ENCODE measurements at regions not wholly inside any gene's neighbourhood (a gene's known extent, or its start where the extent isn't known, plus 50 kb on each side); places are given as distances from the start of the nearest gene placed in this dataset.

DNA sequence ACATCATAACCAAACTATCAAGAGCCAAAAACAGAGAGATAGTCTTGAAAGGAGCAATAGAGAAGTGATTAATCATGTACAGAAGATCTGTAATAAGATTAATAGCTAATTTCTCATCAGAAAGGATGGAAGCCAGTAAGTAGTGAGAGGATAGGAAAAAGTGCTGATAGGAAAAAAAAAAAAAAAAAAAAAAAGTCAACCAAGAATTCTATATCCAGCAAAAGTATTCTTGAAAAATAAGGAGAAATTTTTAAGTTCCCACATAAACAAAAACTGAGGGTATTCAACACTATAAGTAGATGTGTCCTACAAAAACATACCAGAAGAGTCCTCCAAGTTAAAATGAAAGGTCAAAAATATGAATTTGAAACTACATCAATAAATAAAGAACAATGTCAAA lies 218.7 kb upstream of the GPC6 start:
- no peaks in the 10 kb centered on the region for H3F3A ChIP-seq (ENCODE audit: insufficient read depth, low read length)
- H3K4me2 ChIP-seq (ENCODE audit: low read depth, low read length), result no peak overlapping the region
- TF ChIP-seq EZH2 (optimal IDR thresholded peaks at IDR 0.05; ENCODE audit: low read depth, low read length), result no peak
- TF ChIP-seq EZH2phosphoT487 (IDR thresholded peaks at IDR 0.05; ENCODE audit: low read length), result no peak
- TF ChIP-seq, protein P1, sequence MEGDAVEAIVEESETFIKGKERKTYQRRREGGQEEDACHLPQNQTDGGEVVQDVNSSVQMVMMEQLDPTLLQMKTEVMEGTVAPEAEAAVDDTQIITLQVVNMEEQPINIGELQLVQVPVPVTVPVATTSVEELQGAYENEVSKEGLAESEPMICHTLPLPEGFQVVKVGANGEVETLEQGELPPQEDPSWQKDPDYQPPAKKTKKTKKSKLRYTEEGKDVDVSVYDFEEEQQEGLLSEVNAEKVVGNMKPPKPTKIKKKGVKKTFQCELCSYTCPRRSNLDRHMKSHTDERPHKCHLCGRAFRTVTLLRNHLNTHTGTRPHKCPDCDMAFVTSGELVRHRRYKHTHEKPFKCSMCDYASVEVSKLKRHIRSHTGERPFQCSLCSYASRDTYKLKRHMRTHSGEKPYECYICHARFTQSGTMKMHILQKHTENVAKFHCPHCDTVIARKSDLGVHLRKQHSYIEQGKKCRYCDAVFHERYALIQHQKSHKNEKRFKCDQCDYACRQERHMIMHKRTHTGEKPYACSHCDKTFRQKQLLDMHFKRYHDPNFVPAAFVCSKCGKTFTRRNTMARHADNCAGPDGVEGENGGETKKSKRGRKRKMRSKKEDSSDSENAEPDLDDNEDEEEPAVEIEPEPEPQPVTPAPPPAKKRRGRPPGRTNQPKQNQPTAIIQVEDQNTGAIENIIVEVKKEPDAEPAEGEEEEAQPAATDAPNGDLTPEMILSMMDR (IDR thresholded peaks at IDR 0.05; ENCODE audit: low read length), result no peak
- H2AFZ ChIP-seq (ENCODE audit: low read length), result no peak overlapping the region
- H3K27me3 ChIP-seq (replicated peaks; ENCODE audit: insufficient read depth, low read length), result no peaks in the 10 kb centered on the region
- no peaks in the 10 kb centered on the region for H3K36me3 ChIP-seq (replicated peaks; ENCODE audit: insufficient read depth, low read length)
- H3K9me2 ChIP-seq (replicated peaks; ENCODE audit: insufficient read depth, low read length), result no peaks in the 10 kb centered on the region
- no peaks in the 10 kb centered on the region for H3K4me1 ChIP-seq (ENCODE audit: low read length)
- H3K9ac ChIP-seq (ENCODE audit: low read length), result no peak overlapping the region
- H3K79me2 ChIP-seq (ENCODE audit: low read length), result no peaks in the 10 kb centered on the region
- no peak overlapping the region for H3K27ac ChIP-seq (ENCODE audit: low read length)
- no peak for DNase-seq
- no peak overlapping the region for H3K4me3 ChIP-seq (ENCODE audit: low read length)
- no peaks in the 10 kb centered on the region for H4K20me1 ChIP-seq (ENCODE audit: insufficient read depth, low read length)
- H3K9me3 ChIP-seq (replicated peaks; ENCODE audit: insufficient read depth, low read length), result no peaks in the 10 kb centered on the region

- H3K4me3 ChIP-seq (ENCODE audit: low read length), result no peak overlapping the region
- H3K4me2 ChIP-seq (ENCODE audit: low read depth, low read length), result no peak overlapping the region
- H3K9me2 ChIP-seq (replicated peaks; ENCODE audit: insufficient read depth, low read length), result no peaks in the 10 kb centered on the region
- no peaks in the 10 kb centered on the region for H3K4me1 ChIP-seq (ENCODE audit: low read length)
- no peak overlapping the region for H2AFZ ChIP-seq (ENCODE audit: low read length)
- no peaks in the 10 kb centered on the region for H3K79me2 ChIP-seq (ENCODE audit: low read length)
- no peak overlapping the region for H3K27ac ChIP-seq (ENCODE audit: low read length)
- no peaks in the 10 kb centered on the region for H3K9me3 ChIP-seq (replicated peaks; ENCODE audit: insufficient read depth, low read length)
- TF ChIP-seq EZH2phosphoT487 (IDR thresholded peaks at IDR 0.05; ENCODE audit: low read length) (no peak), EZH2 (optimal IDR thresholded peaks at IDR 0.05; ENCODE audit: low read depth, low read length) (no peak)
- TF ChIP-seq, protein P1 (IDR thresholded peaks at IDR 0.05; ENCODE audit: low read length), result no peak
- H4K20me1 ChIP-seq (ENCODE audit: insufficient read depth, low read length), result no peaks in the 10 kb centered on the region
- no peaks in the 10 kb centered on the region for H3K36me3 ChIP-seq (replicated peaks; ENCODE audit: insufficient read depth, low read length)
- H3F3A ChIP-seq (ENCODE audit: insufficient read depth, low read length), result no peaks in the 10 kb centered on the region
- no peak overlapping the region for H3K9ac ChIP-seq (ENCODE audit: low read length)
- no peak for DNase-seq
- no peaks in the 10 kb centered on the region for H3K27me3 ChIP-seq (replicated peaks; ENCODE audit: insufficient read depth, low read length)
These were observed 209.0 kb upstream of the GPC6 start for GRCh38 chr13:93017493-93018112.

- H3F3A ChIP-seq (ENCODE audit: insufficient read depth, low read length), result no peaks in the 10 kb centered on the region
- H3K9me2 ChIP-seq (replicated peaks; ENCODE audit: insufficient read depth, low read length), result no peaks in the 10 kb centered on the region
- H3K4me2 ChIP-seq (ENCODE audit: low read depth, low read length), result no peak overlapping the region
- H3K9ac ChIP-seq (ENCODE audit: low read length), result no peak overlapping the region
- no peak overlapping the region for H3K27ac ChIP-seq (ENCODE audit: low read length)
- H3K27me3 ChIP-seq (replicated peaks; ENCODE audit: insufficient read depth, low read length), result no peaks in the 10 kb centered on the region
- no peak overlapping the region for H2AFZ ChIP-seq (ENCODE audit: low read length)
- H4K20me1 ChIP-seq (ENCODE audit: insufficient read depth, low read length), result no peaks in the 10 kb centered on the region
- no peak overlapping the region for H3K4me3 ChIP-seq (ENCODE audit: low read length)
- TF ChIP-seq EZH2 (optimal IDR thresholded peaks at IDR 0.05; ENCODE audit: low read depth, low read length) (no peak), EZH2phosphoT487 (IDR thresholded peaks at IDR 0.05; ENCODE audit: low read length) (no peak)
- TF ChIP-seq, protein P1 (IDR thresholded peaks at IDR 0.05; ENCODE audit: low read length), result no peak
- no peaks in the 10 kb centered on the region for H3K36me3 ChIP-seq (replicated peaks; ENCODE audit: insufficient read depth, low read length)
- no peaks in the 10 kb centered on the region for H3K4me1 ChIP-seq (ENCODE audit: low read length)
- no peaks in the 10 kb centered on the region for H3K79me2 ChIP-seq (ENCODE audit: low read length)
- DNase-seq, result no peak
- H3K9me3 ChIP-seq (replicated peaks; ENCODE audit: insufficient read depth, low read length), result no peaks in the 10 kb centered on the region
These were observed 202.7 kb upstream of the GPC6 start for GRCh38 chr13:93023929-93024328.
